SH-SY5Y (cell line): ENCODE measurements at regions not wholly inside any gene's neighbourhood (a gene's known extent, or its start where the extent isn't known, plus 50 kb on each side); places are given as distances from the start of the nearest gene placed in this dataset.

Experiments
- GATA2 ChIP-seq: IDR thresholded peaks from 2 replicates; pipeline ENCODE4 v1.6.1; 2011; ENCODE audit warnings: mild to moderate bottlenecking, low read depth, low read length
- GATA3 ChIP-seq: IDR thresholded peaks from 2 replicates; pipeline ENCODE4 v1.6.1; 2011; ENCODE audit warnings: low read depth, mild to moderate bottlenecking, low read length, moderate library complexity

GRCh38 chr3:177473903-177474302, 276.6 kb upstream of the TBL1XR1 start:
- no peak for TF ChIP-seq GATA3
- no peak for TF ChIP-seq GATA2
